ENCODE measurements at regions not wholly inside any gene's neighbourhood (a gene's known extent, or its start where the extent isn't known, plus 50 kb on each side); places are given as distances from the start of the nearest gene placed in this dataset.
"Not testable (repeated sequence)": the region's sequence is repeated elsewhere in the genome, so short reads cannot be mapped to it uniquely, and the experiment has no call there.

- no peak for DNase-seq (ENCODE audit: low read depth, low spot score)
Observed at GRCh38 chr6:22747571-22747970, 178.2 kb downstream of the HDGFL1 start.

GRCh38 chr6:22748681-22749080 is 179.3 kb downstream of the HDGFL1 start:
- DNase-seq (ENCODE audit: low read depth, low spot score) = no peak

GRCh38 chr6:22749696-22750095 is 180.3 kb downstream of the HDGFL1 start:
- no peak for DNase-seq (ENCODE audit: low read depth, low spot score)

GRCh38 chr6:22751223-22751622 is 181.9 kb downstream of the HDGFL1 start:
- no peak for DNase-seq (ENCODE audit: low read depth, low spot score)

- DNase-seq (ENCODE audit: low read depth, low spot score) = no peak
Observed at GRCh38 chr6:22752522-22752921, 183.2 kb downstream of the HDGFL1 start.

GRCh38 chr6:22754061-22754460 is 184.7 kb downstream of the HDGFL1 start:
- peak; percentile 41 for DNase-seq (ENCODE audit: low read depth, low spot score)

- no peak for DNase-seq (ENCODE audit: low read depth, low spot score)
Observed at GRCh38 chr6:22755605-22756004, 186.2 kb downstream of the HDGFL1 start.

GRCh38 chr6:22756365-22756764 is 187.0 kb downstream of the HDGFL1 start:
- DNase-seq (ENCODE audit: low read depth, low spot score) = no peak

GRCh38 chr6:22764496-22764895 is 195.1 kb downstream of the HDGFL1 start:
- peak; percentile 3 for DNase-seq (ENCODE audit: low read depth, low spot score)

GRCh38 chr6:22765015-22765414 is 195.6 kb downstream of the HDGFL1 start:
- DNase-seq (ENCODE audit: low read depth, low spot score) = no peak

- no peak for DNase-seq (ENCODE audit: low read depth, low spot score)
Observed at GRCh38 chr6:22766979-22767378, 197.6 kb downstream of the HDGFL1 start.

GRCh38 chr6:22770054-22770453 is 200.7 kb downstream of the HDGFL1 start:
- DNase-seq (ENCODE audit: low read depth, low spot score) = no peak

- DNase-seq (ENCODE audit: low read depth, low spot score) = no peak
Observed at GRCh38 chr6:22774129-22774528, 204.8 kb downstream of the HDGFL1 start.

GRCh38 chr6:22778438-22778837 is 209.1 kb downstream of the HDGFL1 start:
- DNase-seq (ENCODE audit: low read depth, low spot score) = not testable (repeated sequence)

GRCh38 chr6:22779062-22779461 is 209.7 kb downstream of the HDGFL1 start:
- DNase-seq (ENCODE audit: low read depth, low spot score) = no peak

GRCh38 chr6:22783931-22784330 is 214.6 kb downstream of the HDGFL1 start:
- DNase-seq (ENCODE audit: low read depth, low spot score) = no peak

- no peak for DNase-seq (ENCODE audit: low read depth, low spot score)
Observed at GRCh38 chr6:22784601-22785410, 215.4 kb downstream of the HDGFL1 start.

GRCh38 chr6:22788038-22788437 is 218.7 kb downstream of the HDGFL1 start:
- no peak for DNase-seq (ENCODE audit: low read depth, low spot score)

GRCh38 chr6:22789315-22789714 is 219.9 kb downstream of the HDGFL1 start:
- no peak for DNase-seq (ENCODE audit: low read depth, low spot score)

GRCh38 chr6:22794844-22795243 is 225.5 kb downstream of the HDGFL1 start:
- DNase-seq (ENCODE audit: low read depth, low spot score) = no peak

- no peak for DNase-seq (ENCODE audit: low read depth, low spot score)
Observed at GRCh38 chr6:22800451-22800850, 231.1 kb downstream of the HDGFL1 start.

GRCh38 chr6:22801831-22802230 is 232.5 kb downstream of the HDGFL1 start:
- DNase-seq (ENCODE audit: low read depth, low spot score) = no peak

GRCh38 chr6:22804620-22805261 is 235.4 kb downstream of the HDGFL1 start:
- no peak for DNase-seq (ENCODE audit: low read depth, low spot score)
